PC-3 (cell line): ENCODE measurements at regions not wholly inside any gene's neighbourhood (a gene's known extent, or its start where the extent isn't known, plus 50 kb on each side); places are given as distances from the start of the nearest gene placed in this dataset.

Experiments
- EZH2 ChIP-seq: fragments of 300-600 bp; sonication (generic); IDR thresholded peaks from one replicate; pipeline ENCODE4 v1.6.1; 2017; ENCODE audit warnings: antibody characterized with exemption, mild to moderate bottlenecking, low read length; ENCODE audit not compliant: unreplicated experiment
- TF ChIP-seq, protein P1 (sequence below): fragments of 300-600 bp; sonication (generic); conservative IDR thresholded peaks from 2 replicates; pipeline ENCODE4 v1.5.1; 2017; ENCODE audit warnings: antibody characterized with exemption, low read depth, mild to moderate bottlenecking, low read length

DNA sequence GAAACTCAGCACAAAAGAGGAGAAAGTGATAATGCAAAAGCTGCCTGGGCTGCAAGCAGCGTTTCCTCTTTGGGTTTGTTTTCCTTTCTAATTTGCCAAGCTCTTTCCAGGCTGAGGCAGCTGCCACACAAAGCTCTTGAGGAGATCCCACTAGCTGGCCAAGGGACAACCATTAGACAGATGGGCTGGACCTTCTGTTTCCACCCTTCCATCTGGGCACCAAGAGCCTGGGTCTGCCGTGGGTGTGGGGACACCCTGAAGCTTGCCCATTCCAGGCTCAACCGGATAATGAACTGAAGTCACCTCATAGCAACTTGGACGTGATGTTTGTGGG, 194.6 kb upstream of the C1QTNF7 start:
- TF ChIP-seq EZH2, result no peak
- TF ChIP-seq, protein P1, sequence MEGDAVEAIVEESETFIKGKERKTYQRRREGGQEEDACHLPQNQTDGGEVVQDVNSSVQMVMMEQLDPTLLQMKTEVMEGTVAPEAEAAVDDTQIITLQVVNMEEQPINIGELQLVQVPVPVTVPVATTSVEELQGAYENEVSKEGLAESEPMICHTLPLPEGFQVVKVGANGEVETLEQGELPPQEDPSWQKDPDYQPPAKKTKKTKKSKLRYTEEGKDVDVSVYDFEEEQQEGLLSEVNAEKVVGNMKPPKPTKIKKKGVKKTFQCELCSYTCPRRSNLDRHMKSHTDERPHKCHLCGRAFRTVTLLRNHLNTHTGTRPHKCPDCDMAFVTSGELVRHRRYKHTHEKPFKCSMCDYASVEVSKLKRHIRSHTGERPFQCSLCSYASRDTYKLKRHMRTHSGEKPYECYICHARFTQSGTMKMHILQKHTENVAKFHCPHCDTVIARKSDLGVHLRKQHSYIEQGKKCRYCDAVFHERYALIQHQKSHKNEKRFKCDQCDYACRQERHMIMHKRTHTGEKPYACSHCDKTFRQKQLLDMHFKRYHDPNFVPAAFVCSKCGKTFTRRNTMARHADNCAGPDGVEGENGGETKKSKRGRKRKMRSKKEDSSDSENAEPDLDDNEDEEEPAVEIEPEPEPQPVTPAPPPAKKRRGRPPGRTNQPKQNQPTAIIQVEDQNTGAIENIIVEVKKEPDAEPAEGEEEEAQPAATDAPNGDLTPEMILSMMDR, result no peak
